ENCODE measurements at regions not wholly inside any gene's neighbourhood (a gene's known extent, or its start where the extent isn't known, plus 50 kb on each side); places are given as distances from the start of the nearest gene placed in this dataset.

GRCh38 chr13:66234159-66234558 lies 996.0 kb downstream of the PCDH9 start:
- Histone ChIP-seq H3K23ac (ENCODE audit: low read depth, low read length) (no peak overlapping the region), H3K4ac (ENCODE audit: low read depth, low read length) (no peak overlapping the region), H4K5ac (ENCODE audit: low read depth, low read length) (no peak overlapping the region), H3K27ac (ENCODE audit: insufficient read depth, low read length) (no peak overlapping the region), H3K9me1 (ENCODE audit: insufficient read depth, low read length) (no peaks in the 10 kb centered on the region), H4K91ac (ENCODE audit: insufficient read depth, low read depth, low read length) (no peak overlapping the region), H3K4me2 (ENCODE audit: low read depth, low read length) (no peak overlapping the region), H4K8ac (ENCODE audit: low read depth in 2 of 2, low read length in 2 of 2) (no peak overlapping the region), H2AFZ (replicated peaks; ENCODE audit: low read length, poor library complexity) (no peak overlapping the region), H3K56ac (ENCODE audit: extremely low read depth, insufficient read depth, low read length) (no peak overlapping the region), H2BK120ac (ENCODE audit: low read depth, low read length) (no peak overlapping the region), H3K9me3 (ENCODE audit: control insufficient read depth, insufficient read depth, low read length) (no peaks in the 10 kb centered on the region), H2AK5ac (ENCODE audit: low read depth, low read length) (no peak overlapping the region), H3K36me3 (ENCODE audit: control insufficient read depth, insufficient read depth, low read length) (no peaks in the 10 kb centered on the region), H2BK15ac (ENCODE audit: low read depth, low read length) (no peak overlapping the region), H3K27me3 (ENCODE audit: control insufficient read depth, insufficient read depth, low read length) (no peaks in the 10 kb centered on the region), H4K20me1 (ENCODE audit: insufficient read depth, low read length) (no peaks in the 10 kb centered on the region), H3K14ac (replicated peaks; ENCODE audit: low read depth, low read length) (no peak overlapping the region), H3K79me1 (ENCODE audit: low read depth in 1 of 2, low read length in 2 of 2) (no peaks in the 10 kb centered on the region), H3K9ac (ENCODE audit: low read depth, low read length) (no peak overlapping the region), H2AK9ac (replicated peaks; ENCODE audit: low read depth, low read length, poor library complexity) (no peak overlapping the region), H2BK5ac (ENCODE audit: low read depth, low read length, poor library complexity, severe bottlenecking) (no peak overlapping the region), H3K4me1 (ENCODE audit: control insufficient read depth, insufficient read depth, low read length) (no peaks in the 10 kb centered on the region), H2BK20ac (ENCODE audit: low read depth, low read length) (no peak overlapping the region), H3K18ac (ENCODE audit: low read depth, low read length) (no peak overlapping the region), H3K4me3 (ENCODE audit: insufficient read depth, low read depth, low read length) (no peak overlapping the region)
- ChIA-PET CTCF (no interaction called here), POLR2A (ENCODE audit: unreplicated experiment) (no interaction called here)
- no TSS peak for BruUV-seq (replicated peaks)
- no CpG with 5 or more reads among the region's 1 CpG for WGBS, 2 experiments (ENCODE audit: extremely low coverage in 2 of 2, insufficient read length in 1 of 2)
- dilution Hi-C loops (cut with HindIII; ENCODE audit: low sequenced_read_pairs, unreplicated experiment) (no loop called here), in situ Hi-C loops (cut with MboI; ENCODE audit: low sequenced_read_pairs) (no loop called here), intact Hi-C loops (cut with micrococcal nuclease) (no loop called here)
- TF ChIP-seq USF2 (IDR thresholded peaks at IDR 0.05; ENCODE audit: low read depth, low read length), result no peak
- no peak for TF ChIP-seq NFE2L2 (IDR thresholded peaks at IDR 0.05; ENCODE audit: low read depth, low read length)
- TF ChIP-seq RFX5 (IDR thresholded peaks at IDR 0.05; ENCODE audit: low read depth, low read length), result no peak
- TF ChIP-seq MAFK (IDR thresholded peaks at IDR 0.05; ENCODE audit: low read depth, low read length), result no peak
- TF ChIP-seq FOS (IDR thresholded peaks at IDR 0.05; ENCODE audit: low read depth, low read length), result no peak
- no peak for TF ChIP-seq RCOR1 (IDR thresholded peaks at IDR 0.05; ENCODE audit: insufficient replicate concordance, low read length)
- TF ChIP-seq CHD1 (IDR thresholded peaks at IDR 0.05; ENCODE audit: low read depth, low read length), result no peak
- no peak for TF ChIP-seq MXI1 (IDR thresholded peaks at IDR 0.05; ENCODE audit: borderline replicate concordance, low read depth, low read length)
- TF ChIP-seq RAD21 (IDR thresholded peaks at IDR 0.05; ENCODE audit: low read length), result no peak
- no peak for TF ChIP-seq SMC3 (IDR thresholded peaks at IDR 0.05; ENCODE audit: low read depth, low read length)
- TF ChIP-seq ELK1 (IDR thresholded peaks at IDR 0.05; ENCODE audit: borderline replicate concordance, low read depth, low read length), result no peak
- no peak for TF ChIP-seq BHLHE40 (IDR thresholded peaks at IDR 0.05; ENCODE audit: low read depth, low read length)
- no peak for TF ChIP-seq CEBPB (IDR thresholded peaks at IDR 0.05; ENCODE audit: low read depth, low read length)
- TF ChIP-seq CTCF (conservative IDR thresholded peaks at IDR 0.05; ENCODE audit: low read depth, low read length), result no peak
- ATAC-seq (ENCODE audit: low read depth), result no peak
- no peak for DNase-seq
